HG03097 (cell line): ENCODE measurements at regions not wholly inside any gene's neighbourhood (a gene's known extent, or its start where the extent isn't known, plus 50 kb on each side); places are given as distances from the start of the nearest gene placed in this dataset.

Source experiments
- ATAC-seq: cut with Tn5 transposase; IDR thresholded peaks from one replicate; pipeline ENCODE4 v1.9.1; 2021; ENCODE audit not compliant: unreplicated experiment, low FRiP score

GRCh38 chr4:176970853-176971252 is 178.1 kb upstream of the VEGFC start:
- ATAC-seq: no peak

GRCh38 chr4:176971576-176972115 is 178.9 kb upstream of the VEGFC start:
- ATAC-seq: no peak

GRCh38 chr4:176979416-176979815 is 186.7 kb upstream of the VEGFC start:
- ATAC-seq: no peak

- ATAC-seq: no peak
Observed at GRCh38 chr4:176981074-176981473, 188.4 kb upstream of the VEGFC start.

- ATAC-seq: no peak
Observed at GRCh38 chr4:176981551-176981950, 188.8 kb upstream of the VEGFC start.

- no peak for ATAC-seq
Observed at GRCh38 chr4:176988226-176988625, 195.5 kb upstream of the VEGFC start.

GRCh38 chr4:176989186-176989585 is 196.5 kb upstream of the VEGFC start:
- no peak for ATAC-seq

GRCh38 chr4:176999935-177000543 is 207.3 kb upstream of the VEGFC start:
- no peak for ATAC-seq

- no peak for ATAC-seq
Observed at GRCh38 chr4:177001271-177002175, 208.8 kb upstream of the VEGFC start.

- no peak for ATAC-seq
Observed at GRCh38 chr4:177005674-177006230, 213.0 kb upstream of the VEGFC start.

GRCh38 chr4:177006331-177006730 is 213.6 kb upstream of the VEGFC start:
- no peak for ATAC-seq

GRCh38 chr4:177008071-177008835 is 215.5 kb upstream of the VEGFC start:
- no peak for ATAC-seq

- no peak for ATAC-seq
Observed at GRCh38 chr4:177008836-177009501, 216.2 kb upstream of the VEGFC start.

- no peak for ATAC-seq
Observed at GRCh38 chr4:177010418-177010817, 217.7 kb upstream of the VEGFC start.

GRCh38 chr4:177012918-177013545 is 220.3 kb upstream of the VEGFC start:
- ATAC-seq: no peak

GRCh38 chr4:177016541-177017141 is 223.9 kb upstream of the VEGFC start:
- ATAC-seq: no peak

- no peak for ATAC-seq
Observed at GRCh38 chr4:177023951-177024350, 231.2 kb upstream of the VEGFC start.

GRCh38 chr4:177032341-177032740 is 239.6 kb upstream of the VEGFC start:
- ATAC-seq: no peak

GRCh38 chr4:177033135-177033534 is 240.4 kb upstream of the VEGFC start:
- no peak for ATAC-seq
